ENCODE measurements at regions not wholly inside any gene's neighbourhood (a gene's known extent, or its start where the extent isn't known, plus 50 kb on each side); places are given as distances from the start of the nearest gene placed in this dataset.

GRCh38 chr5:130536691-130537090 lies 628.4 kb downstream of the HINT1 start:
- TF ChIP-seq CTCF (conservative IDR thresholded peaks at IDR 0.05) (no peak), ZFX (IDR thresholded peaks at IDR 0.05) (no peak)
